OCI-LY1 (cell line): ENCODE measurements at regions not wholly inside any gene's neighbourhood (a gene's known extent, or its start where the extent isn't known, plus 50 kb on each side); places are given as distances from the start of the nearest gene placed in this dataset.

Experiments
- CTCF ChIP-seq: fragments of 200-600 bp; sonication (generic), shearing (Covaris generic); IDR thresholded peaks from 2 replicates; pipeline ENCODE4 v1.5.1; 2017; ENCODE audit warnings: mild to moderate bottlenecking, antibody characterized with exemption, low read length, moderate library complexity, mixed read lengths
- EZH2 ChIP-seq: fragments of 200-600 bp; sonication (generic), shearing (Covaris generic); IDR thresholded peaks from 2 replicates; pipeline ENCODE4 v1.8.0; 2017; ENCODE audit warnings: borderline replicate concordance, mixed run types, mild to moderate bottlenecking, antibody characterized with exemption, low read length, moderate library complexity, mixed read lengths

- TF ChIP-seq CTCF (no peak), EZH2 (no peak)
Observed at GRCh38 chr22:25508161-25508560, 56.3 kb upstream of the GRK3 start.
